Upper lobe of left lung (tissue), 6 donors: ENCODE measurements at regions not wholly inside any gene's neighbourhood (a gene's known extent, or its start where the extent isn't known, plus 50 kb on each side); places are given as distances from the start of the nearest gene placed in this dataset.
A peak's percentile ranks its signal among the peaks of the same experiment; 100 is the strongest.
"Not testable (repeated sequence)": the region's sequence is repeated elsewhere in the genome, so short reads cannot be mapped to it uniquely, and the experiment has no call there.

Source experiments
- ATAC-seq, 2 donors: fragments of 200-7000 bp; cut with Tn5 transposase; one replicate each; pipeline ENCODE4 v1.9.1; 2022; ENCODE audit warnings: mild to moderate bottlenecking in 2 of 2, moderate library complexity in 2 of 2; ENCODE audit not compliant: low FRiP score in 2 of 2
- DNase-seq, 2 donors: peaks; one replicate each; pipeline ENCODE4 v3.0.0-alpha.2; 2019 to 2020
- H3K27ac ChIP-seq, 4 donors: fragments of 200-600 bp; sonication (generic); one replicate each; pipeline ENCODE4 v1.5.1; 2016 to 2019
- H3K27me3 ChIP-seq, 4 donors: fragments of 200-600 bp; sonication (generic); one replicate each; pipeline ENCODE4 v1.5.1; 2017 to 2019
- H3K36me3 ChIP-seq, 4 donors: fragments of 200-600 bp; sonication (generic); one replicate each; pipeline ENCODE4 v1.5.1; 2016 to 2019
- H3K4me1 ChIP-seq, 4 donors: fragments of 200-600 bp; sonication (generic); one replicate each; pipeline ENCODE4 v1.5.1; 2018 to 2019
- H3K4me3 ChIP-seq, 4 donors: fragments of 200-600 bp; sonication (generic); one replicate each; pipeline ENCODE4 v1.5.1; 2017 to 2019; ENCODE audit warnings: mild to moderate bottlenecking in 2 of 4, moderate library complexity in 1 of 4
- H3K9me3 ChIP-seq, 4 donors: fragments of 200-600 bp; sonication (generic); one replicate each; pipeline ENCODE4 v1.5.1; 2018 to 2019
- EP300 ChIP-seq, 4 donors: sonication (generic); formaldehyde crosslinking; IDR thresholded peaks; one replicate each; pipeline ENCODE4 v1.5.1; 2017; ENCODE audit warnings: antibody characterized with exemption in 4 of 4, control low read depth in 2 of 4
- POLR2A ChIP-seq, 4 donors: fragments of 450-650 bp; IDR thresholded peaks; one replicate each; pipeline ENCODE4 v1.5.1; 2016 to 2017; ENCODE audit warnings: antibody characterized with exemption in 4 of 4, mild to moderate bottlenecking in 2 of 4
- POLR2AphosphoS5 ChIP-seq, 2 donors: sonication (generic); formaldehyde crosslinking; IDR thresholded peaks; one replicate each; pipeline ENCODE4 v1.5.1; 2017; ENCODE audit warnings: antibody characterized with exemption in 2 of 2
- WGBS, 2 donors: methylation state at CpG; one replicate each; pipeline ENCODE4 v1.1.5; 2017 to 2018; 5-methylcytosine and 5-hydroxymethylcytosine counted together
- TF ChIP-seq, protein P1 (sequence below), 6 experiments: fragments of 450-650 bp in 4 of 6; fragments of 200-600 bp in 2 of 6; sonication (generic) in 2 of 6; IDR thresholded peaks; one replicate each; pipeline ENCODE4 v1.5.1; 2016 to 2019; ENCODE audit warnings: antibody characterized with exemption in 6 of 6
- donor health status: DM: no; HTN: no; CAD: no; lungs with moderate emphysema.
- donor health status: DM: no; HTN: yes; CAD: no; lungs with severe emphysema.

- H3K9me3 ChIP-seq, result peaks cover 0 to 3% (median 0%) of the 10 kb centered on the region in 4 donors
Measured at GRCh38 chr6:9039258-9039657, 603.9 kb upstream of the SLC35B3 start.

DNA sequence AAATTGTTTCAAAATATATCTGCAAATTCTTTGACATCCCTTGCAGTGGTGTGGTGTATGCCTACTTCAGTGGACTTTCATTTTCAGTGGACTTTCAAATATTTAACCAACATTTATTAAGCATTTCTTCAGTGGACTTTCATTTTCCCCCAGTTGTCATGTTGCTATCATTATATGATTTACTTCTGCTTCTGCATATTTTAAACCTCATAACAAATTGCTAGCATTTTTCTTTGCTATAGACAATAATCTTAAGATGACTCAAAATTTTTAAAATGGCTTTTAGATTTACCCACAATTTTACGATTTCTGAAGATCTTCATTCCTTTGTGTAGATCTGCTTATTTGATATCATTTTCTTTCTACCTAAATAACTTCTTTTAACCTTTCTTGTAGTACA is 592.7 kb upstream of the SLC35B3 start:
- H3K4me3 ChIP-seq, result no peak overlapping the region
- no peaks in the 10 kb centered on the region for H3K36me3 ChIP-seq
- H3K27ac ChIP-seq, result no peak overlapping the region
- WGBS, 2 donors, result 90 to 92% methylated on average over 1 of the region's 1 CpG
- H3K4me1 ChIP-seq, result no peaks in the 10 kb centered on the region
- TF ChIP-seq EP300 (IDR thresholded peaks at IDR 0.05) (no peak), POLR2AphosphoS5 (IDR thresholded peaks at IDR 0.05) (no peak), POLR2A (IDR thresholded peaks at IDR 0.05) (no peak)
- TF ChIP-seq, protein P1, sequence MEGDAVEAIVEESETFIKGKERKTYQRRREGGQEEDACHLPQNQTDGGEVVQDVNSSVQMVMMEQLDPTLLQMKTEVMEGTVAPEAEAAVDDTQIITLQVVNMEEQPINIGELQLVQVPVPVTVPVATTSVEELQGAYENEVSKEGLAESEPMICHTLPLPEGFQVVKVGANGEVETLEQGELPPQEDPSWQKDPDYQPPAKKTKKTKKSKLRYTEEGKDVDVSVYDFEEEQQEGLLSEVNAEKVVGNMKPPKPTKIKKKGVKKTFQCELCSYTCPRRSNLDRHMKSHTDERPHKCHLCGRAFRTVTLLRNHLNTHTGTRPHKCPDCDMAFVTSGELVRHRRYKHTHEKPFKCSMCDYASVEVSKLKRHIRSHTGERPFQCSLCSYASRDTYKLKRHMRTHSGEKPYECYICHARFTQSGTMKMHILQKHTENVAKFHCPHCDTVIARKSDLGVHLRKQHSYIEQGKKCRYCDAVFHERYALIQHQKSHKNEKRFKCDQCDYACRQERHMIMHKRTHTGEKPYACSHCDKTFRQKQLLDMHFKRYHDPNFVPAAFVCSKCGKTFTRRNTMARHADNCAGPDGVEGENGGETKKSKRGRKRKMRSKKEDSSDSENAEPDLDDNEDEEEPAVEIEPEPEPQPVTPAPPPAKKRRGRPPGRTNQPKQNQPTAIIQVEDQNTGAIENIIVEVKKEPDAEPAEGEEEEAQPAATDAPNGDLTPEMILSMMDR (IDR thresholded peaks at IDR 0.05), result no peak
- ATAC-seq (no peak), DNase-seq (no peak)
- no peaks in the 10 kb centered on the region for H3K27me3 ChIP-seq
- no peaks in the 10 kb centered on the region for H3K9me3 ChIP-seq

More at GRCh38 chr6:9039258-9039657, 603.9 kb upstream of the SLC35B3 start:
- Histone ChIP-seq H3K4me1 (no peaks in the 10 kb centered on the region), H3K4me3 (no peak overlapping the region), H3K27me3 (no peaks in the 10 kb centered on the region), H3K27ac (no peak overlapping the region), H3K36me3 (no peaks in the 10 kb centered on the region)
- 89 to 91% methylated on average over 6 of the region's 6 CpGs for WGBS, 2 donors
- no peak for ATAC-seq
- TF ChIP-seq POLR2A (IDR thresholded peaks at IDR 0.05) (no peak), POLR2AphosphoS5 (IDR thresholded peaks at IDR 0.05) (no peak), EP300 (IDR thresholded peaks at IDR 0.05) (no peak)
- TF ChIP-seq, protein P1 (IDR thresholded peaks at IDR 0.05), result no peak
- no peak for DNase-seq

GRCh38 chr6:9025796-9026394 is 590.5 kb upstream of the SLC35B3 start:
- Histone ChIP-seq H3K4me3 (no peak overlapping the region), H3K36me3 (no peaks in the 10 kb centered on the region), H3K4me1 (no peaks in the 10 kb centered on the region), H3K27ac (no peak overlapping the region), H3K9me3 (no peaks in the 10 kb centered on the region), H3K27me3 (no peaks in the 10 kb centered on the region)
- TF ChIP-seq POLR2A (IDR thresholded peaks at IDR 0.05) (no peak), EP300 (IDR thresholded peaks at IDR 0.05) (no peak), POLR2AphosphoS5 (IDR thresholded peaks at IDR 0.05) (no peak)
- TF ChIP-seq, protein P1 (IDR thresholded peaks at IDR 0.05), result no peak
- WGBS, 2 donors, result 85 to 92% methylated on average over 4 of the region's 4 CpGs
- no peak for DNase-seq
- ATAC-seq, result no peak

GRCh38 chr6:9025228-9025627 is 589.9 kb upstream of the SLC35B3 start:
- DNase-seq (no peak), ATAC-seq (no peak)
- H3K4me1 ChIP-seq, result no peaks in the 10 kb centered on the region
- H3K27me3 ChIP-seq, result no peaks in the 10 kb centered on the region
- no peak overlapping the region for H3K27ac ChIP-seq
- H3K4me3 ChIP-seq, result no peak overlapping the region
- no peaks in the 10 kb centered on the region for H3K36me3 ChIP-seq
- no peaks in the 10 kb centered on the region for H3K9me3 ChIP-seq
- TF ChIP-seq, protein P1 (IDR thresholded peaks at IDR 0.05), result no peak
- TF ChIP-seq POLR2AphosphoS5 (IDR thresholded peaks at IDR 0.05) (no peak), EP300 (IDR thresholded peaks at IDR 0.05) (no peak), POLR2A (IDR thresholded peaks at IDR 0.05) (no peak)
- WGBS, 2 donors, result 74 to 84% methylated on average over 12 to 13 of the region's 13 CpGs

DNA sequence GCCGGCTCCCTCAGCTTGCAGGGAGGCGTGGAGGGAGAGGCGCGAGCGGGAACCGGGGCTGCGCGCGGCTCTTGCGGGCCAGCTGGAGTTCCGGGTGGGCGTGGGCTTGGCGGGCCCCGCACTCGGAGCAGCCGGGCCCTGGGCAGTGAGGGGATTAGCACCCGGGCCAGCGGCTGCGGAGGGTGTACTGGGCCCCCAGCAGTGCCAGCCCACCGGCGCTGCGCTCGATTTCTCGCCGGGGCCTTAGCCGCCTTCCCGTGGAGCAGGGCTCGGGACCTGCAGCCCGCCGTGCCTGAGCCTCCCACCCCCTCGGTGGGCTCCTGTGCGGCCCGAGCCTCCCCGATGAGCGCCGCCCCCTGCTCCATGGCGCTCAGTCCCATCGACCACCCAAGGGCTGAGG is 588.9 kb upstream of the SLC35B3 start:
- H3K27ac ChIP-seq, H3K4me3 ChIP-seq, H3K4me1 ChIP-seq, ATAC-seq, H3K27me3 ChIP-seq, H3K9me3 ChIP-seq, H3K36me3 ChIP-seq: not testable (repeated sequence)
- peak in 1 of 2 donors; percentile 78 for DNase-seq
- WGBS, 2 donors, result 89 to 94% methylated on average over 6 to 20 of the region's 38 CpGs
